Nephron (organoid): ENCODE measurements at regions not wholly inside any gene's neighbourhood (a gene's known extent, or its start where the extent isn't known, plus 50 kb on each side); places are given as distances from the start of the nearest gene placed in this dataset.

ENCODE experiments used
- H3K27ac Mint-ChIP-seq, 3 experiments: 2 replicates each; pipeline ENCODE4 v1.8.0; 2020; ENCODE audit warnings: mixed read lengths in 3 of 3, mild to moderate bottlenecking in 2 of 3, moderate library complexity in 1 of 3
- H3K27me3 Mint-ChIP-seq: 2 replicates; pipeline ENCODE4 v1.8.0; 2021; ENCODE audit warnings: low read depth, mild to moderate bottlenecking, moderate library complexity, mixed read lengths
- H3K36me3 Mint-ChIP-seq: 2 replicates; pipeline ENCODE4 v1.8.0; 2020; ENCODE audit warnings: low read depth, mixed read lengths
- H3K4me1 Mint-ChIP-seq: 2 replicates; pipeline ENCODE4 v1.8.0; 2020; ENCODE audit warnings: mixed read lengths
- H3K4me3 Mint-ChIP-seq, 3 experiments: 2 replicates each; pipeline ENCODE4 v1.8.0; 2020; ENCODE audit warnings: mild to moderate bottlenecking in 3 of 3, mixed read lengths in 3 of 3, moderate library complexity in 2 of 3
- H3K9me3 Mint-ChIP-seq: 2 replicates; pipeline ENCODE4 v1.8.0; 2020; ENCODE audit warnings: mixed read lengths
- TF ChIP-seq, protein P1 (sequence below), 3 experiments: fragments of 200-600 bp; sonication (generic); IDR thresholded peaks; one replicate each; pipeline ENCODE4 v1.5.0; 2021; ENCODE audit warnings: antibody characterized with exemption in 3 of 3; ENCODE audit not compliant: unreplicated experiment in 3 of 3

DNA sequence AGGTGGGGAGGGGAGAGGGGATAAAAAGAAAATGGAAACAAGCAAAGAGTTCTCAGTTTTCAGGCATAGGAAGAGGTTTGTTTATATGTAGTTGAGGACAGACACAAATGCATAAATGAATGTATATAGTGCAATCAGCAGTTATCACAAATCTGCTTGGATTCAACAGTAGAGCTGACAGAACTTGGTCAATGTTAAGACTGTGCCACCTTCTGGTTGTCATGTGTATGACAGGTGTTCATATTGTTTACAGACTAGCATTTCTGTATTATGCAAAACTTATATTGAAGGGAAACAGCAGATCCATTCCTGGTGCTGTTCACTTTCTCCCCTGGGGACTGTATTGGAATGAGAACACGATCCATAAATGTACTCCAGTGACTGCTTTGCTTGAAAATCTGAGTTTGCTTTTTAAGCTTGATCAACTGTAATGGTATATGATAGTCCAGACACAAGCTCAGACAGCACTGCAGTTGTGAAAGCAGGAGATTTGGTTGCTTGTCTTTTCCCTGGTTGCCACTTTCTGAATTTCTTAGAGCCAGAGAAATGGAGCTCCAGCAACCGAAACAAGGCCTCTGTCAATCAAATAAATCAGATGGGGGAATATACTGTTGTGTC is 319.5 kb upstream of the OBI1 start:
- Mint-ChIP-seq H3K4me3 (no peak overlapping the region), H3K27ac (no peak overlapping the region), H3K9me3 (no peaks in the 10 kb centered on the region), H3K4me1 (no peaks in the 10 kb centered on the region), H3K36me3 (no peaks in the 10 kb centered on the region), H3K27me3 (peaks cover 20% of the 10 kb centered on the region)
- TF ChIP-seq, protein P1, sequence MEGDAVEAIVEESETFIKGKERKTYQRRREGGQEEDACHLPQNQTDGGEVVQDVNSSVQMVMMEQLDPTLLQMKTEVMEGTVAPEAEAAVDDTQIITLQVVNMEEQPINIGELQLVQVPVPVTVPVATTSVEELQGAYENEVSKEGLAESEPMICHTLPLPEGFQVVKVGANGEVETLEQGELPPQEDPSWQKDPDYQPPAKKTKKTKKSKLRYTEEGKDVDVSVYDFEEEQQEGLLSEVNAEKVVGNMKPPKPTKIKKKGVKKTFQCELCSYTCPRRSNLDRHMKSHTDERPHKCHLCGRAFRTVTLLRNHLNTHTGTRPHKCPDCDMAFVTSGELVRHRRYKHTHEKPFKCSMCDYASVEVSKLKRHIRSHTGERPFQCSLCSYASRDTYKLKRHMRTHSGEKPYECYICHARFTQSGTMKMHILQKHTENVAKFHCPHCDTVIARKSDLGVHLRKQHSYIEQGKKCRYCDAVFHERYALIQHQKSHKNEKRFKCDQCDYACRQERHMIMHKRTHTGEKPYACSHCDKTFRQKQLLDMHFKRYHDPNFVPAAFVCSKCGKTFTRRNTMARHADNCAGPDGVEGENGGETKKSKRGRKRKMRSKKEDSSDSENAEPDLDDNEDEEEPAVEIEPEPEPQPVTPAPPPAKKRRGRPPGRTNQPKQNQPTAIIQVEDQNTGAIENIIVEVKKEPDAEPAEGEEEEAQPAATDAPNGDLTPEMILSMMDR (IDR thresholded peaks at IDR 0.05; ENCODE audit: unreplicated experiment in 3 of 3), result peak; percentile 65 to 76 (median 69)

DNA sequence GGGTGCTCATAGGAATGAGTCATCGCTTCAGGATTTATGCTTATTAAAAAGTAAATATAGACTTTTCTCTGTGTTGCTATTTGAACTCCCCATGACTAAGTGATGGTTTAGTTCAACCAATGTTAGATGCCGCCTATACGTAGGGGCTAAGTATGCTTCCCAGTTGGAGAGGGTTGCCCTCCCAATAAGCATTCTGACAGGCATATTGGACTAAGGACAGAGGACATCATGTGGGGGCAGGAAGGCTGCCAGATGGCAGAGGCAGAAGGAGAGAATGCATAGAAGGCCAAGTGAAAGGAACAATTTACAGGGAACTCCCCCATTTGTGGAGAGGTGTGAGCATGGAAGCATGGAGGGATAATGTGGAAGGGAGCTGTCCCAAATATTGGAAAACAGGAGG is 318.4 kb upstream of the OBI1 start:
- no peaks in the 10 kb centered on the region for H3K36me3 Mint-ChIP-seq
- no peak overlapping the region for H3K4me3 Mint-ChIP-seq
- no peak overlapping the region for H3K27ac Mint-ChIP-seq
- H3K4me1 Mint-ChIP-seq, result no peaks in the 10 kb centered on the region
- no peaks in the 10 kb centered on the region for H3K9me3 Mint-ChIP-seq
- H3K27me3 Mint-ChIP-seq, result peaks cover 20% of the 10 kb centered on the region
- TF ChIP-seq, protein P1 (IDR thresholded peaks at IDR 0.05; ENCODE audit: unreplicated experiment in 3 of 3), result no peak

DNA sequence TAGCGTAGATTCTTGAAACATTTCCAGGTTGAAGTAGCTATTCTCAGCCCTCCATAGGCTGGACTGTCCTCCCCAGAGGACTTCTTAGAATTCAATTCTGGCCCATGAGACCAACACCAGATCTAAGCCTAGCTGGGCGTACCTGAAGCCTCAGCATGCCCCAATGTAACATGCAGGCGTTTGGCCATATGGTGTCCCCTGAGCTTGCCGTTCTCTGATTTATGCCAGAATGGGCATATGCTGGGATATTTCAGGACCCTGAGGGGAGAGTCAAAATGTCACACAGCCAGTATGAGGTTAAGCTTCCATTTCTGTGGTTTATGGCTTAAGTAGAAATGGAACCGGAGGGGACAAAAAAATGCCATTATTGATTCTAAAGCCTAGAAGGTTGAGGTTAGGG is 317.7 kb upstream of the OBI1 start:
- TF ChIP-seq, protein P1 (IDR thresholded peaks at IDR 0.05; ENCODE audit: unreplicated experiment in 3 of 3), result no peak
- Mint-ChIP-seq H3K27ac (no peak overlapping the region), H3K36me3 (no peaks in the 10 kb centered on the region), H3K4me3 (no peak overlapping the region), H3K4me1 (no peaks in the 10 kb centered on the region), H3K27me3 (peaks cover 19% of the 10 kb centered on the region), H3K9me3 (no peaks in the 10 kb centered on the region)

DNA sequence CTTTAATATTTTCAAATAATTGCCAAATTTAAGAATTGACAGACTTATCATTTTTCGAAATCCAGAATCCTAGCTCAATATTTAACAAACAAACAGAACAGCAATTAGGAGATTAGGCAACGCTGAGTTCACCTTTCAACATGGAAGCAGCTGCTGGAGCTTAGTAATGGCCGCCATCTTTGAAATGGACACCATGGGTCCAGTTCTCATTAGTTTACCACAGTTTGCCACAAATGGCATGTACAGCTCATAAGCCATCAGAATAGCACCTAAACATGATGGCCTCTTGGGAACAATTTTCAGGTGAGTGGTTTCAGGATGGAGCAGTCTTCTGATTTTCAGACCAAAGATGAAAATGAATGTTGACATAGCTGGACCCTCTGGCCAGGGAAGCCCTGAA is 313.6 kb upstream of the OBI1 start:
- Mint-ChIP-seq H3K36me3 (no peaks in the 10 kb centered on the region), H3K9me3 (no peaks in the 10 kb centered on the region), H3K4me1 (no peaks in the 10 kb centered on the region), H3K27ac (no peak overlapping the region), H3K27me3 (peaks cover 4% of the 10 kb centered on the region), H3K4me3 (no peak overlapping the region)
- TF ChIP-seq, protein P1 (IDR thresholded peaks at IDR 0.05; ENCODE audit: unreplicated experiment in 3 of 3), result no peak

DNA sequence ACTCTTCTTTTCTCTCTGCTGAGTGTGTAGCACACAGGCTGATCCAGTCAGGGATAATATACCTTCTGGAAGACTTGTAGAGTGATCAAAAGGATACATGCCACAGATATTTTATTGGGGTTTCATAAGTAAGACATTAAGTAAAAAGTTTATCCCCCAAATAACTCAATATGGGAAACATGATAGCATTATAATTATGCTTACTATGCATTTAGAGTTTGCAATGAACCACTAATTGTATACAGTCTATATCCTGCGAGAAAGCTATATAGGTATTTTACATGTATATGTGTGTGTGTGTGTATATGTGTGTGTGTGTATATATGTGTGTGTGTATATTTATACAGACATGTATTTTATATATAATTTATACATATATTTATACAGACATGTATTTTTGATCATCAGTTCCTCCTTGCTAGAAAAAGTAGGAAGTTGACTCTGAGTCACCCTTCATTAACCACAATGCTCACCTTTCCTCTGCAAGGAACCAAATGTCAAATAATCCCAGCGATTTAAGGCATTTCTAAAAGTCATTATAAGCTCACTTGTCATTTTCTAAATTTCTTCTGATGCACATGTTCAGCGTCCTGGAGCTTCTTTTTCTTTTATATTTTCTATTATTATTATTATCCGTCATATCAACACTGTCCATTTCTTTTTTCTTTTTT is 312.5 kb upstream of the OBI1 start:
- no peaks in the 10 kb centered on the region for H3K36me3 Mint-ChIP-seq
- H3K27ac Mint-ChIP-seq, result no peak overlapping the region
- no peaks in the 10 kb centered on the region for H3K4me1 Mint-ChIP-seq
- H3K9me3 Mint-ChIP-seq, result no peaks in the 10 kb centered on the region
- no peak overlapping the region for H3K4me3 Mint-ChIP-seq
- peaks cover 3% of the 10 kb centered on the region for H3K27me3 Mint-ChIP-seq
- TF ChIP-seq, protein P1 (IDR thresholded peaks at IDR 0.05; ENCODE audit: unreplicated experiment in 3 of 3), result no peak

DNA sequence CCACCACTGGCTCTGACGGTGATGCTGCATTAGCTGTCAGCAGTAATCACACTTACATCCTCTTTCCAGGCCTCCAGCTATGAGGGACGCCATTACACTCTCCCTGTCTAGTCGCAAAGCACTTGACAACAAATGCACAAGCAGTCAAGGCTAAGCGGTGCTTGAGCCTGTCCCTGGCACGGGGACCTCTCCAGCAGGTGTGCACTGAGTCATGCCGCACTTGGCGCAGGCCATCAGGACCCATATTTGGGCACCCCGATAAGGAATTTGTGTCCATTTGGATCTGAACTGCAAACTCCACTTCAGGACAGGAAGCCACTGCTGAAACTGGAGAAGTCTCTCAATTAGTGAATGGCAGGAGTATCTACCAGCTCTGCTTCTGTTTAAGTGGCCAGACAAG is 301.9 kb upstream of the OBI1 start:
- H3K4me1 Mint-ChIP-seq, result peaks cover 11% of the 10 kb centered on the region
- no peaks in the 10 kb centered on the region for H3K9me3 Mint-ChIP-seq
- H3K4me3 Mint-ChIP-seq, result no peak overlapping the region
- no peaks in the 10 kb centered on the region for H3K36me3 Mint-ChIP-seq
- no peak overlapping the region for H3K27ac Mint-ChIP-seq
- H3K27me3 Mint-ChIP-seq, result no peaks in the 10 kb centered on the region
- TF ChIP-seq, protein P1 (IDR thresholded peaks at IDR 0.05; ENCODE audit: unreplicated experiment in 3 of 3), result no peak
